H9 (cell line): ENCODE measurements at regions not wholly inside any gene's neighbourhood (a gene's known extent, or its start where the extent isn't known, plus 50 kb on each side); places are given as distances from the start of the nearest gene placed in this dataset.

Source experiments
- DNase-seq: peaks from one replicate; pipeline ENCODE4 v3.0.0-alpha.2; 2017
- H2AFZ ChIP-seq: one replicate; pipeline ENCODE4 v1.6.1; 2013; ENCODE audit warnings: mild to moderate bottlenecking, low read length, control low read depth, moderate library complexity
- H2AK5ac ChIP-seq: 2 replicates; pipeline ENCODE4 v1.6.1; 2013; ENCODE audit warnings: low read length, control low read depth, mixed read lengths; ENCODE audit not compliant: insufficient read length
- H2BK120ac ChIP-seq: one replicate; pipeline ENCODE4 v1.6.1; 2013; ENCODE audit warnings: low read depth, mild to moderate bottlenecking, low read length, control low read depth, inconsistent platforms; ENCODE audit not compliant: poor library complexity, severe bottlenecking
- H2BK12ac ChIP-seq: 2 replicates; pipeline ENCODE4 v1.6.1; 2013; ENCODE audit warnings: low read length, control low read depth, mixed read lengths, low read depth; ENCODE audit not compliant: insufficient read length
- H2BK15ac ChIP-seq: 2 replicates; pipeline ENCODE4 v1.6.1; 2013; ENCODE audit warnings: low read depth, low read length, control low read depth
- H2BK20ac ChIP-seq: one replicate; pipeline ENCODE4 v1.6.1; 2013; ENCODE audit warnings: low read depth, mild to moderate bottlenecking, low read length, control low read depth, inconsistent platforms; ENCODE audit not compliant: poor library complexity, severe bottlenecking
- H2BK5ac ChIP-seq: 2 replicates; pipeline ENCODE4 v1.6.1; 2013; ENCODE audit warnings: low read length, control low read depth, mixed read lengths; ENCODE audit not compliant: insufficient read length
- H3K14ac ChIP-seq: 2 replicates; pipeline ENCODE4 v1.6.1; 2013; ENCODE audit warnings: low read length, control low read depth; ENCODE audit not compliant: insufficient read depth
- H3K18ac ChIP-seq: 2 replicates; pipeline ENCODE4 v1.6.1; 2013; ENCODE audit warnings: low read depth, mild to moderate bottlenecking, mixed read lengths, low read length, control low read depth; ENCODE audit not compliant: insufficient read length
- H3K23ac ChIP-seq: 2 replicates; pipeline ENCODE4 v1.6.1; 2013; ENCODE audit warnings: low read length, control low read depth, mixed read lengths, low read depth; ENCODE audit not compliant: insufficient read length
- H3K23me2 ChIP-seq: 2 replicates; pipeline ENCODE4 v1.6.1; 2013; ENCODE audit warnings: low read depth, mild to moderate bottlenecking, mixed read lengths, low read length, control low read depth; ENCODE audit not compliant: insufficient read length, poor library complexity, severe bottlenecking
- H3K27ac ChIP-seq: 2 replicates; pipeline ENCODE4 v1.5.1; 2013; ENCODE audit warnings: low read length, control low read depth, mixed read lengths, low read depth; ENCODE audit not compliant: insufficient read length
- H3K27me3 ChIP-seq: 2 replicates; pipeline ENCODE4 v1.6.1; 2013; ENCODE audit warnings: low read length, control low read depth, inconsistent platforms; ENCODE audit not compliant: insufficient read depth
- H3K4ac ChIP-seq: 2 replicates; pipeline ENCODE4 v1.6.1; 2013; ENCODE audit warnings: low read depth, mild to moderate bottlenecking, control low read depth, inconsistent platforms, low read length, moderate library complexity
- H3K4me1 ChIP-seq: 2 replicates; pipeline ENCODE4 v1.6.1; 2013; ENCODE audit warnings: low read length, control low read depth, inconsistent platforms; ENCODE audit not compliant: insufficient read depth
- H3K4me2 ChIP-seq: 2 replicates; pipeline ENCODE4 v1.6.1; 2013; ENCODE audit warnings: low read length, control low read depth, mixed read lengths; ENCODE audit not compliant: insufficient read length, insufficient read depth
- H3K56ac ChIP-seq: 2 replicates; pipeline ENCODE4 v1.6.1; 2013; ENCODE audit warnings: low read depth, mild to moderate bottlenecking, mixed read lengths, low read length, control low read depth; ENCODE audit not compliant: insufficient read length
- H3K79me1 ChIP-seq: 2 replicates; pipeline ENCODE4 v1.6.1; 2013; ENCODE audit warnings: low read depth, mild to moderate bottlenecking, moderate library complexity, low read length, control low read depth, inconsistent platforms; ENCODE audit not compliant: insufficient read depth, poor library complexity, severe bottlenecking
- H3K79me2 ChIP-seq: 2 replicates; pipeline ENCODE4 v1.6.1; 2013; ENCODE audit warnings: low read length, control low read depth, inconsistent platforms; ENCODE audit not compliant: insufficient read depth
- H3K9ac ChIP-seq: 2 replicates; pipeline ENCODE4 v1.6.1; 2013; ENCODE audit warnings: low read length, control low read depth, mixed read lengths; ENCODE audit not compliant: insufficient read length; ENCODE audit errors: extremely low read depth
- H3K9me3 ChIP-seq: one replicate; pipeline ENCODE4 v1.6.1; 2013; ENCODE audit warnings: low read depth, low read length, inconsistent platforms; ENCODE audit not compliant: control insufficient read depth
- H3T11ph ChIP-seq: one replicate; pipeline ENCODE4 v1.6.1; 2013; ENCODE audit warnings: mild to moderate bottlenecking, low read length, control low read depth, inconsistent platforms
- H4K20me1 ChIP-seq: one replicate; pipeline ENCODE4 v1.6.1; 2013; ENCODE audit not compliant: control insufficient read depth, insufficient read length, insufficient read depth
- H4K5ac ChIP-seq: 2 replicates; pipeline ENCODE4 v1.6.1; 2013; ENCODE audit warnings: low read depth, mild to moderate bottlenecking, mixed read lengths, low read length, control low read depth; ENCODE audit not compliant: insufficient read length
- H4K8ac ChIP-seq: replicated peaks from 2 replicates; pipeline ENCODE4 v1.6.1; 2013; ENCODE audit warnings: low read length, control low read depth, mixed read lengths, low read depth; ENCODE audit not compliant: insufficient read length
- H4K91ac ChIP-seq: 2 replicates; pipeline ENCODE4 v1.6.1; 2013; ENCODE audit warnings: low read depth, mild to moderate bottlenecking, moderate library complexity, mixed read lengths, low read length, control low read depth; ENCODE audit not compliant: insufficient read length
- H3K27ac Mint-ChIP-seq, 3 experiments: 2 replicates in 2 of 3; 3 replicates in 1 of 3; pipeline ENCODE4 v1.8.0; 2020 to 2021; ENCODE audit warnings: mixed read lengths in 3 of 3, mild to moderate bottlenecking in 1 of 3, moderate library complexity in 1 of 3
- H3K27me3 Mint-ChIP-seq: 2 replicates; pipeline ENCODE4 v1.8.0; 2021; ENCODE audit warnings: low read depth, mild to moderate bottlenecking, moderate library complexity, mixed read lengths
- H3K36me3 Mint-ChIP-seq, 3 experiments: 2 replicates in 2 of 3; 3 replicates in 1 of 3; pipeline ENCODE4 v1.8.0; 2020 to 2021; ENCODE audit warnings: low read depth in 3 of 3, mixed read lengths in 3 of 3; ENCODE audit not compliant: insufficient read depth in 1 of 3
- H3K4me1 Mint-ChIP-seq, 2 experiments: 2 replicates each; pipeline ENCODE4 v1.8.0; 2020; ENCODE audit warnings: mixed read lengths in 2 of 2
- H3K4me3 Mint-ChIP-seq, 2 experiments: 2 replicates in 1 of 2; 3 replicates in 1 of 2; pipeline ENCODE4 v1.8.0; 2020 to 2021; ENCODE audit warnings: mild to moderate bottlenecking in 2 of 2, mixed read lengths in 2 of 2, moderate library complexity in 1 of 2
- H3K9me3 Mint-ChIP-seq, 2 experiments: 2 replicates in 1 of 2; 3 replicates in 1 of 2; pipeline ENCODE4 v1.8.0; 2020; ENCODE audit warnings: mild to moderate bottlenecking in 2 of 2, mixed read lengths in 2 of 2, moderate library complexity in 1 of 2
- WGBS: extraction: QIAGEN DNeasy Blood & Tissue Kit; methylation state at CpG from one replicate; pipeline ENCODE4 v1.1.7; 2013; ENCODE audit warnings: missing lambda C conversion rate, low lambda C conversion rate, mixed read lengths; ENCODE audit not compliant: insufficient read length; ENCODE audit errors: extremely low coverage; 5-methylcytosine and 5-hydroxymethylcytosine counted together
- TF ChIP-seq, protein P1 (sequence below): fragments of 200-600 bp; sonication (generic); conservative IDR thresholded peaks from 3 replicates; pipeline ENCODE4 v1.8.0; 2021; ENCODE audit warnings: antibody characterized with exemption, mild to moderate bottlenecking

DNA sequence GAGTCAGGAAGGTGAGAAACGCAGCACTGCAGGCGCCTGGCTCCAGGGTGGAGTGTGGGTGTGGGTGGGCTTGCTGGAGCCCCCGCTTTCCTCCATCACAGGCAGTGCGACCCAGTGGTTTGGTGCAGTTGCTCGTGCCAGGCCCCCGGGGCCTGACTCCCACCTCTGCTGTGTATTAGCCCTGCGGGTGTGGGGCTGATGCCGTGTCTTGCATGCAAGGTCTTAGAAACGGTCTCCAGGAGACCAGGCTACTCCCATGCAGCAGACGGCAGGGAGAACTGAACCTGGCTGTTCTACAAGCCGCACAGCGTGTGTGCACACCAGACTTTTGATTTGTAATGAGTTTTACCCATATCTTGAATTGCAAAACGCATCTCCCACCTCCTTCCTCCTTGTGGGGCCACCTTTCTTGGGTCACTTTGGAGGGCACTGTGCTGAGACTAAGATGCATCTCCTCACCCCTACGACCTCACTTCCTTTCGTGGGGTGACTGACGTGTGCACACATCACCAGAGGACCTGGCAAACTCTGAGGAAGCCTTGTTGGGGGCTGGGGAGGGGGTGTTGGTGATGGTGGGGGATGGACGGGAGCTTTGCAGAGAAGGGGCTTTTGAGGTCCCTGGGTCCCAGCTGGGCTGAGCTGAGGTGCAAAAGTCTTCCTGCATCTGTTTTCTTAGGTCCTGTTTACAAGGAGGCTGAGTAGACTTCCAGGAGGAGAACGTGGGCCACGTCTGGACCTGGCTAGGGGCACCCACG is 101.8 kb upstream of the TNRC6C start:
- Mint-ChIP-seq H3K4me1 (peaks cover 0 to 6% of the 10 kb centered on the region in 2 experiments; a peak in 1 of 4 replicates), H3K27me3 (peaks cover 20% of the 10 kb centered on the region), H3K9me3 (no peaks in the 10 kb centered on the region), H3K4me3 (no peak overlapping the region), H3K36me3 (no peaks in the 10 kb centered on the region), H3K27ac (no peak overlapping the region)
- TF ChIP-seq, protein P1, sequence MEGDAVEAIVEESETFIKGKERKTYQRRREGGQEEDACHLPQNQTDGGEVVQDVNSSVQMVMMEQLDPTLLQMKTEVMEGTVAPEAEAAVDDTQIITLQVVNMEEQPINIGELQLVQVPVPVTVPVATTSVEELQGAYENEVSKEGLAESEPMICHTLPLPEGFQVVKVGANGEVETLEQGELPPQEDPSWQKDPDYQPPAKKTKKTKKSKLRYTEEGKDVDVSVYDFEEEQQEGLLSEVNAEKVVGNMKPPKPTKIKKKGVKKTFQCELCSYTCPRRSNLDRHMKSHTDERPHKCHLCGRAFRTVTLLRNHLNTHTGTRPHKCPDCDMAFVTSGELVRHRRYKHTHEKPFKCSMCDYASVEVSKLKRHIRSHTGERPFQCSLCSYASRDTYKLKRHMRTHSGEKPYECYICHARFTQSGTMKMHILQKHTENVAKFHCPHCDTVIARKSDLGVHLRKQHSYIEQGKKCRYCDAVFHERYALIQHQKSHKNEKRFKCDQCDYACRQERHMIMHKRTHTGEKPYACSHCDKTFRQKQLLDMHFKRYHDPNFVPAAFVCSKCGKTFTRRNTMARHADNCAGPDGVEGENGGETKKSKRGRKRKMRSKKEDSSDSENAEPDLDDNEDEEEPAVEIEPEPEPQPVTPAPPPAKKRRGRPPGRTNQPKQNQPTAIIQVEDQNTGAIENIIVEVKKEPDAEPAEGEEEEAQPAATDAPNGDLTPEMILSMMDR, result no peak
- Histone ChIP-seq H2BK5ac (no peak overlapping the region), H3K56ac (no peak overlapping the region), H3K23me2 (no peaks in the 10 kb centered on the region), H3K4me2 (no peak overlapping the region), H3K27ac (no peak overlapping the region), H3K79me2 (no peaks in the 10 kb centered on the region), H3K14ac (no peak overlapping the region), H3K9me3 (no peaks in the 10 kb centered on the region), H3K18ac (no peak overlapping the region), H3K27me3 (no peaks in the 10 kb centered on the region), H4K20me1 (no peaks in the 10 kb centered on the region), H2AFZ (no peak overlapping the region), H2AK5ac (no peak overlapping the region), H2BK20ac (no peak overlapping the region), H3K79me1 (no peaks in the 10 kb centered on the region), H3K9ac (no peak overlapping the region), H2BK12ac (no peak overlapping the region), H3K23ac (no peak overlapping the region), H3K4me1 (no peaks in the 10 kb centered on the region), H3T11ph (no peak overlapping the region), H4K5ac (no peak overlapping the region), H3K4ac (no peak overlapping the region), H2BK15ac (no peak overlapping the region), H4K91ac (no peak overlapping the region), H4K8ac (no peak overlapping the region), H2BK120ac (no peak overlapping the region)
- WGBS, result no CpG with 5 or more reads among the region's 20 CpGs
- no peak for DNase-seq
